IMR-90 (cell line): ENCODE measurements at regions not wholly inside any gene's neighbourhood (a gene's known extent, or its start where the extent isn't known, plus 50 kb on each side); places are given as distances from the start of the nearest gene placed in this dataset.

Source experiments
- ATAC-seq: fragments of 200-7000 bp; cut with Tn5 transposase; 2 replicates; pipeline ENCODE4 v1.9.1; 2020; ENCODE audit warnings: low read depth, mild to moderate bottlenecking, moderate library complexity
- BruUV-seq: library from RNA; stranded (reverse); fragments of 400-500 nt; replicated peaks from 2 replicates; lab custom pipeline; 2021; lab: Mats Ljungman, UMichigan
- CTCF ChIA-PET: fragments of 300-600 bp; formaldehyde crosslinking; extraction: SDS; loops from one replicate; lab custom pipeline; 2021; ENCODE audit warnings: antibody characterized with exemption; lab: Yijun Ruan, JAX
- POLR2A ChIA-PET: fragments of 300-600 bp; sonication (Branson Sonifier 250); formaldehyde crosslinking; loops from one replicate; lab custom pipeline; 2022; ENCODE audit warnings: antibody characterized with exemption; ENCODE audit not compliant: unreplicated experiment; lab: Charles Lee
- DNase-seq: peaks from one replicate; pipeline ENCODE4 v3.0.0; 2013
- H2AFZ ChIP-seq: replicated peaks from 2 replicates; pipeline ENCODE3; 2013; ENCODE audit warnings: low read length, mild to moderate bottlenecking; ENCODE audit not compliant: poor library complexity
- H2AK5ac ChIP-seq: 2 replicates; pipeline ENCODE4 v1.6.1; 2013; ENCODE audit warnings: low read depth, low read length, inconsistent platforms
- H2AK9ac ChIP-seq: replicated peaks from 2 replicates; pipeline ENCODE3; 2013; ENCODE audit warnings: mild to moderate bottlenecking, low read depth, low read length, moderate library complexity; ENCODE audit not compliant: poor library complexity
- H2BK120ac ChIP-seq: 2 replicates; pipeline ENCODE4 v1.6.1; 2013; ENCODE audit warnings: low read depth, low read length, inconsistent platforms
- H2BK15ac ChIP-seq: 3 replicates; pipeline ENCODE4 v1.6.1; 2013; ENCODE audit warnings: low read depth, low read length, inconsistent platforms
- H2BK20ac ChIP-seq: 2 replicates; pipeline ENCODE4 v1.6.1; 2013; ENCODE audit warnings: low read depth, mild to moderate bottlenecking, inconsistent platforms, low read length, moderate library complexity
- H2BK5ac ChIP-seq: 2 replicates; pipeline ENCODE4 v1.6.1; 2013; ENCODE audit warnings: mild to moderate bottlenecking, low read depth, low read length, inconsistent platforms; ENCODE audit not compliant: poor library complexity, severe bottlenecking
- H3K14ac ChIP-seq: replicated peaks from 2 replicates; pipeline ENCODE4 v1.6.1; 2013; ENCODE audit warnings: low read depth, low read length, inconsistent platforms
- H3K18ac ChIP-seq: 2 replicates; pipeline ENCODE4 v1.6.1; 2013; ENCODE audit warnings: low read depth, low read length, control low read depth
- H3K23ac ChIP-seq: 2 replicates; pipeline ENCODE4 v1.6.1; 2013; ENCODE audit warnings: low read depth, low read length, inconsistent platforms
- H3K27ac ChIP-seq: 2 replicates; pipeline ENCODE4 v1.5.1; 2013; ENCODE audit warnings: mild to moderate bottlenecking, control low read depth, low read length; ENCODE audit not compliant: insufficient read depth
- H3K27me3 ChIP-seq: 2 replicates; pipeline ENCODE4 v1.6.1; 2013; ENCODE audit warnings: low read length; ENCODE audit not compliant: control insufficient read depth, insufficient read depth
- H3K36me3 ChIP-seq: 2 replicates; pipeline ENCODE4 v1.6.1; 2013; ENCODE audit warnings: low read length, mixed read lengths; ENCODE audit not compliant: control insufficient read depth, insufficient read depth
- H3K4ac ChIP-seq: 2 replicates; pipeline ENCODE4 v1.6.1; 2013; ENCODE audit warnings: low read depth, low read length, inconsistent platforms
- H3K4me1 ChIP-seq: 2 replicates; pipeline ENCODE4 v1.6.1; 2013; ENCODE audit warnings: low read length, mixed read lengths; ENCODE audit not compliant: control insufficient read depth, insufficient read depth
- H3K4me2 ChIP-seq: 2 replicates; pipeline ENCODE4 v1.6.1; 2013; ENCODE audit warnings: low read depth, mild to moderate bottlenecking, control low read depth, low read length, moderate library complexity
- H3K4me3 ChIP-seq: 2 replicates; pipeline ENCODE4 v1.5.1; 2013; ENCODE audit warnings: low read depth, mild to moderate bottlenecking, control low read depth, low read length, moderate library complexity; ENCODE audit not compliant: insufficient read depth
- H3K56ac ChIP-seq: 2 replicates; pipeline ENCODE4 v1.6.1; 2013; ENCODE audit warnings: low read length, inconsistent platforms; ENCODE audit not compliant: insufficient read depth; ENCODE audit errors: extremely low read depth
- H3K79me1 ChIP-seq, 2 experiments: 2 replicates each; pipeline ENCODE4 v1.6.1; 2013; ENCODE audit warnings: low read length in 2 of 2, inconsistent platforms in 1 of 2, low read depth in 1 of 2
- H3K9ac ChIP-seq: 2 replicates; pipeline ENCODE4 v1.6.1; 2013; ENCODE audit warnings: low read depth, low read length, control low read depth
- H3K9me1 ChIP-seq: 2 replicates; pipeline ENCODE4 v1.6.1; 2013; ENCODE audit warnings: low read length, inconsistent platforms; ENCODE audit not compliant: insufficient read depth
- H3K9me3 ChIP-seq: 2 replicates; pipeline ENCODE4 v1.6.1; 2013; ENCODE audit warnings: low read length; ENCODE audit not compliant: control insufficient read depth, insufficient read depth
- H4K20me1 ChIP-seq: 2 replicates; pipeline ENCODE4 v1.6.1; 2013; ENCODE audit warnings: low read length, inconsistent platforms; ENCODE audit not compliant: insufficient read depth
- H4K5ac ChIP-seq: 2 replicates; pipeline ENCODE4 v1.6.1; 2013; ENCODE audit warnings: mild to moderate bottlenecking, low read depth, low read length, control low read depth
- H4K8ac ChIP-seq, 2 experiments: 2 replicates each; pipeline ENCODE4 v1.6.1; 2013; ENCODE audit warnings: low read depth in 2 of 2, low read length in 2 of 2, control low read depth in 1 of 2, inconsistent platforms in 1 of 2
- H4K91ac ChIP-seq: 2 replicates; pipeline ENCODE4 v1.6.1; 2013; ENCODE audit warnings: low read depth, low read length, inconsistent platforms; ENCODE audit not compliant: insufficient read depth
- BHLHE40 ChIP-seq: fragments of 150-350 bp; IDR thresholded peaks from 2 replicates; pipeline ENCODE4 v1.6.1; 2016; ENCODE audit warnings: mild to moderate bottlenecking, low read depth, low read length
- CHD1 ChIP-seq: IDR thresholded peaks from 2 replicates; pipeline ENCODE4 v1.6.1; 2012; ENCODE audit warnings: low read depth, low read length, improper control_type of control experiment
- MAFK ChIP-seq: IDR thresholded peaks from 2 replicates; pipeline ENCODE4 v1.6.1; 2012; ENCODE audit warnings: low read depth, low read length, improper control_type of control experiment
- NFE2L2 ChIP-seq: fragments of 150-350 bp; IDR thresholded peaks from 2 replicates; pipeline ENCODE4 v1.6.1; 2016; ENCODE audit warnings: low read depth, mild to moderate bottlenecking, low read length
- dilution Hi-C: fragments of 300-500 bp; cut with HindIII; formaldehyde crosslinking; loops from one replicate; pipeline ENCODE4 v1.14.3; 2018; ENCODE audit warnings: low sequenced_read_pairs; ENCODE audit not compliant: unreplicated experiment
- in situ Hi-C: fragments of 300-500 bp; cut with MboI; formaldehyde crosslinking; loops from 3 replicates; pipeline ENCODE4 v1.14.3; 2019; ENCODE audit warnings: low sequenced_read_pairs, inconsistent platforms, mixed read lengths
- intact Hi-C: fragments of 100-400 bp; cut with micrococcal nuclease; formaldehyde crosslinking; loops from 2 replicates; pipeline ENCODE4 v1.10.0; 2022

GRCh38 chr10:90342480-90342879, 515.4 kb downstream of the HTR7 start:
- Histone ChIP-seq H2BK120ac (no peak overlapping the region), H3K4me3 (no peak overlapping the region), H3K4me2 (no peak overlapping the region), H2AFZ (no peak overlapping the region), H2AK5ac (no peak overlapping the region), H2BK20ac (no peak overlapping the region), H4K20me1 (no peaks in the 10 kb centered on the region), H3K4me1 (no peaks in the 10 kb centered on the region), H3K9me1 (no peaks in the 10 kb centered on the region; the same call in 1 of the 2 replicates), H2BK5ac (no peak overlapping the region), H3K36me3 (no peaks in the 10 kb centered on the region), H3K27ac (no peak overlapping the region), H4K91ac (no peak overlapping the region), H3K27me3 (peaks cover 6% of the 10 kb centered on the region), H2BK15ac (no peak overlapping the region), H3K9ac (no peak overlapping the region), H3K56ac (no peak overlapping the region), H3K23ac (no peak overlapping the region), H3K9me3 (no peaks in the 10 kb centered on the region), H3K14ac (no peak overlapping the region), H3K18ac (no peak overlapping the region), H3K79me1 (no peaks in the 10 kb centered on the region), H4K8ac (no peak overlapping the region), H3K4ac (no peak overlapping the region), H4K5ac (no peak overlapping the region), H2AK9ac (no peak overlapping the region)
- intact Hi-C loops (no loop called here), dilution Hi-C loops (no loop called here), in situ Hi-C loops (no loop called here)
- DNase-seq (no peak), ATAC-seq (no peak)
- CTCF ChIA-PET: no interaction called here
- no peak for TF ChIP-seq BHLHE40
- TF ChIP-seq CHD1: no peak
- TF ChIP-seq NFE2L2: no peak
- TF ChIP-seq MAFK: peak; percentile 95
- POLR2A ChIA-PET: no interaction called here
- no TSS peak for BruUV-seq
